Endothelial cell of umbilical vein (primary cell): ENCODE measurements at regions not wholly inside any gene's neighbourhood (a gene's known extent, or its start where the extent isn't known, plus 50 kb on each side); places are given as distances from the start of the nearest gene placed in this dataset.

Experiments
- BruUV-seq: library from RNA; stranded (reverse); fragments of 400-500 nt; replicated peaks from 2 replicates; lab custom pipeline; 2021; lab: Mats Ljungman, UMichigan
- CTCF ChIA-PET: fragments of 300-600, 350-600 bp; sonication (Branson Sonifier 250); formaldehyde crosslinking; loops from one replicate; lab custom pipeline; 2021; ENCODE audit warnings: antibody characterized with exemption, inconsistent platforms; lab: Charles Lee
- POLR2A ChIA-PET: fragments of 300-600, 350-600 bp; sonication (Branson Sonifier 250); formaldehyde crosslinking; loops from one replicate; lab custom pipeline; 2021; ENCODE audit warnings: antibody characterized with exemption, inconsistent platforms; lab: Charles Lee
- DNase-seq: peaks from one replicate; pipeline ENCODE4 v3.0.0-alpha.2; 2011; ENCODE audit warnings: low read depth, low spot score
- FAIRE-seq: peaks from 2 replicates; lab custom pipeline; 2011; peaks lifted over from hg19 to GRCh38; lab: Jason Lieb, UNC
- H2AFZ ChIP-seq: 2 replicates; pipeline ENCODE4 v1.6.0; 2012; ENCODE audit warnings: low read depth, low read length, control low read depth, inconsistent platforms
- H3K27ac ChIP-seq: 2 replicates; pipeline ENCODE4 v1.5.1; 2011; ENCODE audit warnings: low read depth, mild to moderate bottlenecking, control low read depth, low read length, moderate library complexity; ENCODE audit not compliant: insufficient read depth
- H3K27me3 ChIP-seq, 2 experiments: 2 replicates each; pipeline versions ENCODE4 v1.6.0 to v1.6.1; 2011; ENCODE audit warnings: low read length in 2 of 2, mixed read lengths in 1 of 2; ENCODE audit not compliant: control insufficient read depth in 2 of 2, insufficient read depth in 2 of 2
- H3K36me3 ChIP-seq, 2 experiments: 2 replicates in 1 of 2; 3 replicates in 1 of 2; pipeline ENCODE4 v1.5.1; 2011; ENCODE audit warnings: low read length in 2 of 2, mild to moderate bottlenecking in 1 of 2, moderate library complexity in 1 of 2; ENCODE audit not compliant: control insufficient read depth in 2 of 2, insufficient read depth in 2 of 2; ENCODE audit errors: extremely low read depth in 1 of 2
- H3K4me1 ChIP-seq: 3 replicates; pipeline ENCODE4 v1.5.1; 2011; ENCODE audit warnings: mild to moderate bottlenecking, low read length; ENCODE audit not compliant: control insufficient read depth, insufficient read depth; ENCODE audit errors: extremely low read depth
- H3K4me2 ChIP-seq: 2 replicates; pipeline ENCODE4 v1.6.1; 2011; ENCODE audit warnings: low read length, control low read depth, mixed read lengths; ENCODE audit not compliant: insufficient read depth
- H3K4me3 ChIP-seq, 3 experiments: fragments of 200-600 bp in 1 of 3; sonication (generic), shearing (Covaris generic) in 1 of 3; replicated peaks in 1 of 3; 2 replicates each; pipeline ENCODE4 v1.5.1; 2011 to 2016; ENCODE audit warnings: control low read depth in 3 of 3, low read length in 3 of 3, mild to moderate bottlenecking in 2 of 3, inconsistent platforms in 1 of 3, low read depth in 1 of 3, moderate library complexity in 1 of 3; ENCODE audit not compliant: insufficient read depth in 1 of 3
- H3K79me2 ChIP-seq: 2 replicates; pipeline ENCODE4 v1.6.0; 2012; ENCODE audit warnings: low read length, inconsistent platforms; ENCODE audit not compliant: control insufficient read depth, insufficient read depth
- H3K9ac ChIP-seq: replicated peaks from 2 replicates; pipeline ENCODE3; 2011; ENCODE audit warnings: low read length, control low read depth; ENCODE audit not compliant: insufficient read depth; ENCODE audit errors: extremely low read depth
- H3K9me1 ChIP-seq: replicated peaks from 3 replicates; pipeline ENCODE4 v1.6.0; 2011; ENCODE audit warnings: mild to moderate bottlenecking, low read length; ENCODE audit not compliant: control insufficient read depth, insufficient read depth; ENCODE audit errors: extremely low read depth
- H3K9me3 ChIP-seq: replicated peaks from 2 replicates; pipeline ENCODE4 v1.5.1; 2012; ENCODE audit warnings: low read length, inconsistent platforms; ENCODE audit not compliant: control insufficient read depth, insufficient read depth
- H4K20me1 ChIP-seq: replicated peaks from 2 replicates; pipeline ENCODE3; 2011; ENCODE audit warnings: mild to moderate bottlenecking, low read length; ENCODE audit not compliant: control insufficient read depth, insufficient read depth; ENCODE audit errors: extremely low read depth
- EZH2 ChIP-seq: IDR thresholded peaks from 2 replicates; pipeline ENCODE4 v1.6.1; 2012; ENCODE audit warnings: borderline replicate concordance, low read depth, mild to moderate bottlenecking, moderate library complexity, low read length, inconsistent platforms; ENCODE audit not compliant: severe bottlenecking
- FOS ChIP-seq: IDR thresholded peaks from 2 replicates; pipeline ENCODE4 v1.6.1; 2011; ENCODE audit warnings: mild to moderate bottlenecking, low read length, moderate library complexity, borderline replicate concordance; ENCODE audit not compliant: insufficient read depth
- GATA2 ChIP-seq: IDR thresholded peaks from 2 replicates; pipeline ENCODE4 v1.7.0; 2011; ENCODE audit warnings: low read depth, mild to moderate bottlenecking, moderate library complexity, mixed read lengths, low read length; ENCODE audit not compliant: insufficient read length, insufficient read depth
- POLR2A ChIP-seq: IDR thresholded peaks from 2 replicates; pipeline ENCODE4 v1.6.1; 2012; ENCODE audit warnings: low read depth, mild to moderate bottlenecking, control low read depth, low read length
- POLR2AphosphoS5 ChIP-seq: IDR thresholded peaks from 2 replicates; pipeline ENCODE4 v1.6.1; 2012; ENCODE audit warnings: low read depth, mild to moderate bottlenecking, control low read depth, low read length, moderate library complexity; ENCODE audit not compliant: insufficient read depth
- dilution Hi-C: fragments of 300-500 bp; cut with MboI; formaldehyde crosslinking; loops from one replicate; pipeline ENCODE4 v1.15.0; 2019; ENCODE audit warnings: low sequenced_read_pairs; ENCODE audit not compliant: extremely low pct_ligation_motif_present
- intact Hi-C: fragments of 100-400 bp; cut with micrococcal nuclease; formaldehyde crosslinking; loops from one replicate; pipeline ENCODE4 v1.10.0; 2022
- TF ChIP-seq, protein P1 (sequence below), 2 donors: IDR thresholded peaks; 1 replicate in 1 of 2; 2 replicates in 1 of 2; pipeline ENCODE4 v1.5.1; 2011; ENCODE audit warnings: low read length in 2 of 2, mild to moderate bottlenecking in 2 of 2, moderate library complexity in 2 of 2, control low read depth in 1 of 2, inconsistent platforms in 1 of 2, low read depth in 1 of 2; ENCODE audit not compliant: insufficient read depth in 1 of 2; ENCODE audit errors: extremely low read depth in 1 of 2

GRCh38 chr4:116023049-116023448 lies 909.6 kb upstream of the NDST4 start:
- dilution Hi-C loops: no loop called here
- no peaks in the 10 kb centered on the region for H4K20me1 ChIP-seq

DNA sequence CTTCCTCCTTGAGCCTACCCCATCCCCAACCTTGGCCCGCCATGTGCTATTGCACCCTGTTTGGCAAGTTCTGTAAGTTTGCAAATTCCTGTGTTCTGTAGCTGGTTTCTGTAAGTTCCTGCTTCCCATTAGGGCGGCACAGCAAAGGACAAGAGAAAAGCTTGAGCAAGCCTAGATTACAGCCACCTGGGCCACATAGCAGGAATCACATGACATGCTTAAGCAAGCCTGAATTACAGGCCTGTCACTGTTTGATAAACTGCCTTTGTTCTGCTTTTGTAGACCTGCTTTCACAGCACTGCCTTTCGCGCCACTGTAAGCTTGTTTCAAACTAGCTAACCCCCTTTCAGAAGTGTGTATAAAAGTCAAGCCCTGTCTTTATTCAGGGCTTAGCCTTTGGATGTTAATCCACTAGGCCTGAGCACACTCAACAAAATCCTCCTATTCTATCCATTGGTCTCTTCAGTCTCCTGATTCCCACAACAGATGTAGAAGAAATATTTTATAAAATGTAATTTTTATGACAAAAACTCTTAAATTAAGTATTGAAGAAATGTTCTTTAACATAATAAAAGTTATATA lies 906.8 kb upstream of the NDST4 start:
- H3K9ac ChIP-seq: no peak overlapping the region
- intact Hi-C loops: no loop called here
- FAIRE-seq (no peak), DNase-seq (no peak)
- H3K9me1 ChIP-seq: no peaks in the 10 kb centered on the region
- no peaks in the 10 kb centered on the region for H3K27me3 ChIP-seq
- H3K79me2 ChIP-seq: no peaks in the 10 kb centered on the region
- ChIA-PET POLR2A (no interaction called here), CTCF (no interaction called here)
- no peaks in the 10 kb centered on the region for H3K36me3 ChIP-seq
- H3K4me1 ChIP-seq: no peaks in the 10 kb centered on the region
- no peaks in the 10 kb centered on the region for H4K20me1 ChIP-seq
- H3K9me3 ChIP-seq: peaks cover 6% of the 10 kb centered on the region
- H3K27ac ChIP-seq: no peak overlapping the region
- dilution Hi-C loops: no loop called here
- no peak overlapping the region for H3K4me3 ChIP-seq
- TF ChIP-seq POLR2A (no peak), FOS (no peak), POLR2AphosphoS5 (no peak), GATA2 (no peak), EZH2 (no peak)
- TF ChIP-seq, protein P1, sequence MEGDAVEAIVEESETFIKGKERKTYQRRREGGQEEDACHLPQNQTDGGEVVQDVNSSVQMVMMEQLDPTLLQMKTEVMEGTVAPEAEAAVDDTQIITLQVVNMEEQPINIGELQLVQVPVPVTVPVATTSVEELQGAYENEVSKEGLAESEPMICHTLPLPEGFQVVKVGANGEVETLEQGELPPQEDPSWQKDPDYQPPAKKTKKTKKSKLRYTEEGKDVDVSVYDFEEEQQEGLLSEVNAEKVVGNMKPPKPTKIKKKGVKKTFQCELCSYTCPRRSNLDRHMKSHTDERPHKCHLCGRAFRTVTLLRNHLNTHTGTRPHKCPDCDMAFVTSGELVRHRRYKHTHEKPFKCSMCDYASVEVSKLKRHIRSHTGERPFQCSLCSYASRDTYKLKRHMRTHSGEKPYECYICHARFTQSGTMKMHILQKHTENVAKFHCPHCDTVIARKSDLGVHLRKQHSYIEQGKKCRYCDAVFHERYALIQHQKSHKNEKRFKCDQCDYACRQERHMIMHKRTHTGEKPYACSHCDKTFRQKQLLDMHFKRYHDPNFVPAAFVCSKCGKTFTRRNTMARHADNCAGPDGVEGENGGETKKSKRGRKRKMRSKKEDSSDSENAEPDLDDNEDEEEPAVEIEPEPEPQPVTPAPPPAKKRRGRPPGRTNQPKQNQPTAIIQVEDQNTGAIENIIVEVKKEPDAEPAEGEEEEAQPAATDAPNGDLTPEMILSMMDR (IDR thresholded peaks at IDR 0.05; ENCODE audit: extremely low read depth in 1 of 2, insufficient read depth in 1 of 2, low read depth in 1 of 2, low read length in 2 of 2): no peak
- no peak overlapping the region for H2AFZ ChIP-seq
- no TSS peak for BruUV-seq
- H3K4me2 ChIP-seq: no peak overlapping the region

More at GRCh38 chr4:116023049-116023448, 909.6 kb upstream of the NDST4 start:
- peaks cover 7% of the 10 kb centered on the region for H3K4me1 ChIP-seq
- no peaks in the 10 kb centered on the region for H3K27me3 ChIP-seq
- CTCF ChIA-PET: no interaction called here
- H3K4me3 ChIP-seq: no peak overlapping the region
- H3K9me1 ChIP-seq: no peaks in the 10 kb centered on the region
- no peaks in the 10 kb centered on the region for H3K79me2 ChIP-seq
- peaks cover 2% of the 10 kb centered on the region for H3K9me3 ChIP-seq
- no peak for FAIRE-seq
- POLR2A ChIA-PET: no interaction called here
- no peak overlapping the region for H3K27ac ChIP-seq
- BruUV-seq: no TSS peak
- no peak for TF ChIP-seq FOS
- no peak for TF ChIP-seq POLR2A
- H3K9ac ChIP-seq: no peak overlapping the region
- H3K36me3 ChIP-seq: no peaks in the 10 kb centered on the region
- no peak overlapping the region for H3K4me2 ChIP-seq
- intact Hi-C loops: no loop called here
- H2AFZ ChIP-seq: no peak overlapping the region
- DNase-seq: no peak
